ENCODE measurements at regions not wholly inside any gene's neighbourhood (a gene's known extent, or its start where the extent isn't known, plus 50 kb on each side); places are given as distances from the start of the nearest gene placed in this dataset.

GRCh38 chr1:218836264-218836663 is 337.4 kb upstream of the LYPLAL1 start:
- Mint-ChIP-seq H3K4me3 (ENCODE audit: low read depth, unreplicated experiment) (no peak overlapping the region), H3K9me3 (ENCODE audit: low read depth, unreplicated experiment) (peaks cover 7% of the 10 kb centered on the region), H3K4me1 (ENCODE audit: low read depth, unreplicated experiment) (peaks cover 9% of the 10 kb centered on the region), H3K27me3 (ENCODE audit: unreplicated experiment) (no peaks in the 10 kb centered on the region), H3K36me3 (ENCODE audit: insufficient read depth, unreplicated experiment) (no peaks in the 10 kb centered on the region), H3K27ac (ENCODE audit: unreplicated experiment) (no peak overlapping the region)
- TF ChIP-seq CTCF (IDR thresholded peaks at IDR 0.05; ENCODE audit: unreplicated experiment) = no peak
- CTCF ChIA-PET = no interaction called here
- BruUV-seq (replicated peaks) = no TSS peak
- intact Hi-C loops (cut with micrococcal nuclease; ENCODE audit: unreplicated experiment) = no loop called here
- DNase-seq = no peak

- no peak for TF ChIP-seq CTCF (IDR thresholded peaks at IDR 0.05; ENCODE audit: unreplicated experiment)
- intact Hi-C loops (cut with micrococcal nuclease; ENCODE audit: unreplicated experiment) = no loop called here
- CTCF ChIA-PET = interaction anchor here (0.6 kb wide), 1 partner anchor 284 kb away, joined by 3 read pairs; no protein-coding TSS in a partner anchor
These were observed 336.6 kb upstream of the LYPLAL1 start for GRCh38 chr1:218837051-218837450.

GRCh38 chr1:218845589-218845988 is 328.1 kb upstream of the LYPLAL1 start:
- no peak for TF ChIP-seq CTCF (IDR thresholded peaks at IDR 0.05; ENCODE audit: unreplicated experiment)
- CTCF ChIA-PET = no interaction called here
- Mint-ChIP-seq H3K4me3 (ENCODE audit: low read depth, unreplicated experiment) (no peak overlapping the region), H3K27ac (ENCODE audit: unreplicated experiment) (no peak overlapping the region), H3K36me3 (ENCODE audit: insufficient read depth, unreplicated experiment) (no peaks in the 10 kb centered on the region), H3K9me3 (ENCODE audit: low read depth, unreplicated experiment) (peaks cover 2% of the 10 kb centered on the region), H3K27me3 (ENCODE audit: unreplicated experiment) (no peaks in the 10 kb centered on the region), H3K4me1 (ENCODE audit: low read depth, unreplicated experiment) (peaks cover 11% of the 10 kb centered on the region)
- no peak for DNase-seq
- intact Hi-C loops (cut with micrococcal nuclease; ENCODE audit: unreplicated experiment) = no loop called here
- BruUV-seq (replicated peaks) = no TSS peak

More at GRCh38 chr1:218837051-218837450, 336.6 kb upstream of the LYPLAL1 start:
- H3K9me3 Mint-ChIP-seq (ENCODE audit: low read depth, unreplicated experiment) = peaks cover 4% of the 10 kb centered on the region
- peaks cover 9% of the 10 kb centered on the region for H3K4me1 Mint-ChIP-seq (ENCODE audit: low read depth, unreplicated experiment)
- no peak overlapping the region for H3K4me3 Mint-ChIP-seq (ENCODE audit: low read depth, unreplicated experiment)
- DNase-seq = no peak
- no peak overlapping the region for H3K27ac Mint-ChIP-seq (ENCODE audit: unreplicated experiment)
- no peaks in the 10 kb centered on the region for H3K36me3 Mint-ChIP-seq (ENCODE audit: insufficient read depth, unreplicated experiment)
- BruUV-seq (replicated peaks) = no TSS peak
- no peaks in the 10 kb centered on the region for H3K27me3 Mint-ChIP-seq (ENCODE audit: unreplicated experiment)

GRCh38 chr1:218846181-218846580 is 327.5 kb upstream of the LYPLAL1 start:
- no TSS peak for BruUV-seq (replicated peaks)
- H3K27me3 Mint-ChIP-seq (ENCODE audit: unreplicated experiment) = no peaks in the 10 kb centered on the region
- intact Hi-C loops (cut with micrococcal nuclease; ENCODE audit: unreplicated experiment) = no loop called here
- H3K36me3 Mint-ChIP-seq (ENCODE audit: insufficient read depth, unreplicated experiment) = no peaks in the 10 kb centered on the region
- peaks cover 11% of the 10 kb centered on the region for H3K4me1 Mint-ChIP-seq (ENCODE audit: low read depth, unreplicated experiment)
- CTCF ChIA-PET = no interaction called here
- no peak overlapping the region for H3K27ac Mint-ChIP-seq (ENCODE audit: unreplicated experiment)
- no peak overlapping the region for H3K4me3 Mint-ChIP-seq (ENCODE audit: low read depth, unreplicated experiment)
- peaks cover 2% of the 10 kb centered on the region for H3K9me3 Mint-ChIP-seq (ENCODE audit: low read depth, unreplicated experiment)
- DNase-seq = no peak
- no peak for TF ChIP-seq CTCF (IDR thresholded peaks at IDR 0.05; ENCODE audit: unreplicated experiment)
